HG02798 (cell line): ENCODE measurements at regions not wholly inside any gene's neighbourhood (a gene's known extent, or its start where the extent isn't known, plus 50 kb on each side); places are given as distances from the start of the nearest gene placed in this dataset.
"Not testable (repeated sequence)": the region's sequence is repeated elsewhere in the genome, so short reads cannot be mapped to it uniquely, and the experiment has no call there.

Experiments used
- ATAC-seq: cut with Tn5 transposase; IDR thresholded peaks from one replicate; pipeline ENCODE4 v1.9.1; 2021; ENCODE audit warnings: mild to moderate bottlenecking; ENCODE audit not compliant: unreplicated experiment, poor library complexity

DNA sequence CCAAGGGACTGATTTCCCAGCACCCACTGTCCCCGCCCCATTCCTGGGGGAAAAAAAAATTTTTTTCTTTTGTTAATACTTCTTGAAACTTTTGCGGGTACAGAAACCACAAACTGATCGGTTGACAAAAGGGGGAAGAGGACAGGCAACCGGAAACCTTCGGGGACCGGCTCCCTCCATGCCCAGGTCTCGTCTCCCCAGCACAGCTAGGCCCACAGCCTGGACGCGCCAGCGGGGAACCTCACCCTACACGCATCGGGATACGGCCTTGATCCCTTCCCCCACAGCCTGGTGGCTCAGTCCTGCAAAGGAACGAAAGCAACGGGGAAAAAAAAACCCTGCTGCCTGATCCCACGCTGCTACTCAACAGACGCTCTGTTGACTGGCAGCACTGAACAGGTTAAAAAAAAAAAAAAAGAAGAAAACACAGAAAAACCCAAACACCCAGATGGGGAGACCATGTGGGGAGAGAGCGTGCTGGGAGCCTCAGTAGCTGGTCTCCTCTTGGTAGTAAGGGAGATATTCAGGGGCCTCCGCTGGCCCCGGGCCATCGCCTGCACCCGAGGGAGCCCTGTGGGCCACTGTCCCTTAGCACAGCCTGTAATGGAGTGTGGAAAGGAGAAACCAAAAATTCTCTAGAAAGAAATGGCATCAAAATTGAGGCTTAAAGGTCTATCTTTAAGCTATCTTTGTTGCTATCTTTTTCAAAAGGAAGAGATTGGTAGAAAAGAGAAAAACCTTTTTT, 185.7 kb downstream of the POTEC start:
- ATAC-seq: not testable (repeated sequence)

DNA sequence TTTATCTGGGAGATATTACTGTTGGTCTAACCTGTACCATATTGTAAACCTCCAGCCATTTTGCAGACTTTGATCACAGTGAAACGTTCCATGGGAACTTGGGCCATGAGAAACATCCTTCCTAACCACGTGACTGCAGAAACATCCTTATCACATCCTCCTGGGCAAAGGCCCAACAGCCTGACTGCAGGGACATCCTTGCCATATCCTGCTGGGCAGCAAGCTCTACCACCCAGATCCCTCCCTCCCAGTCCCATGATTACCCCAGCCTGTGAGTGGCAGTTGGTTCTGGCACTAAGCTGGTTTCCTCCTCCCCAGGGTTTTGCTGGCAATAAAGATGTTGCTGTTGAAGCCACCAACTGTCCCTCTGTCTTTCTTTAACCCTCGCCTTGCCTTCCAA, 201.2 kb downstream of the POTEC start:
- ATAC-seq: not testable (repeated sequence)

DNA sequence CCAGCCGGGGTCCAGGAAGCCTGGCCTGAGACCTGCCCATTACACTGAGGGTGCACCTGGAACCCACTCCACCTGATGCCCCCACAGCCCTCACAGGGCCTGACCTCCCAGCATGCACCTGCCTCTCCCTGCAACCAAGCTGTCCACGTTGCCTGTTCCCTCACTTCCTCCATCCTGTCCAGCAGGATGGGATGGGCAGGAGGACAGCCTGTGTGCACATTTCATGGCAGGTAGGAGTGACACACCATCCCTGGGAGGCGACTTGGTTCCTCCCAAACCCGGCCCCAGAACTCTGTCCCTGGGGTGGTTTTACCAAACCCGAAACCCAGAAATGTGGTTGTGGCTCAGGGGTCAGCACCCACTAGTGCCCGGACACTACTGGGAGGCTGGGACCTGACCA, 203.8 kb upstream of the ZNF519 start:
- ATAC-seq: not testable (repeated sequence)

GRCh38 chr18:14321217-14321616, 189.0 kb upstream of the ZNF519 start:
- ATAC-seq: not testable (repeated sequence)

- not testable (repeated sequence) for ATAC-seq
Measured at GRCh38 chr18:14301255-14301654, 169.0 kb upstream of the ZNF519 start.

DNA sequence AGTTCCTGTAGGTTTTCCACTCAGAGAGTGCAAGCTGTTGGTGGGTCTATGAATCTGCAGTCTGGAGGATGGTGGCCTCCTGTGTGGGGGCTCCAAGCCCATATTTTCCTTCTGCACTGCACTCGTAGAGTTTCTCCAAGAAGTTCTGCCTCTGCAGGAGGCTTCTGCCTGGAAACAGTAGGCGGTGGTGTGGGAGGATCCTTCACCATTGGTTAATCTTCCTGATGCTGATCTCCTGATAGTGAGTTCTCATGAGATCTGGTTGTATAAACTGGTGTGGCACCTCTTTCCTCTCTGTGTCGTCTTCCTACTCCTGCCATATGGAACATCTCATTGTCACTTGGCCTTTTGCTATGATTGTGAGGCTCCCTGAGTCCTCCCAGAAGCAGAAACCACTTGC, 162.8 kb upstream of the ZNF519 start:
- ATAC-seq: not testable (repeated sequence)

GRCh38 chr18:14285053-14285452, 152.8 kb upstream of the ZNF519 start:
- no peak for ATAC-seq

GRCh38 chr18:14275391-14275790, 143.2 kb upstream of the ZNF519 start:
- ATAC-seq: not testable (repeated sequence)

DNA sequence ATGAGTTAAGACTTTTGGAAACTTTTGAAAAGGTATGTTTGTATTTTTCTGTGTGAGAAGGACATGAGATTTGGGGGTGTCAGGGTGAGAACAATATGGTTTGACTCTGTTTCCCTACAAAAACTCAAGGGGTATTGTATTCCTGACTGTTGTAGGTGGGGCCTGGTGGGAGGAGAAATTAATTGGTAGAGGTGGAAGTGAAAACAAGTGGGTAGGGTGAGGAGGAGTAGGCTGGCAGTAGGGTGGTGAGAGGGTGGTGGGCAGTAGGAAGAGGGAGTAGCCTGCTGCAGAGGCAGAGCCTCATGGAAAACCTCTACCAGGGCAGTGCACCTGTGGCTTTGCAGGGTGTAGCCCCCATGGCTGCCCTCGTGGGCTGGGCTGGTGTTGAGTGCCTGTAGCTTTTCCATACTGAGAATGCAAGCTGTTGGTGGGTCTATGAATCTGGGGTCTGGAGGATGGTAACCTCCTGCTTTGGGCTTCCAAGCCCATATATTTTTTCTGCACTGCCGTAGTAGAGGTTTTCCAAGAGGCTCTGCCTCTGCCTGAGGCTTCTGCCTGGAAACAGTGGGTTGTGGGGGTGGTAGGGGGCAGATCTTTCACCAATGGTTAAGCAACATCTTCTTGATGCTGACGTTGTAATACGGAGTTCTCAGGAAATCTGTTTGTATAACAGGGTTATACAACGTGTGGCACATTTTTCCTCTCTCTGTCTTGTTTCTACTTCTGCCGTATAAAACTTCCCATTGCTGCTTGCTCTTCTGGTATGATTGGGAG, 133.6 kb upstream of the ZNF519 start:
- ATAC-seq: not testable (repeated sequence)

DNA sequence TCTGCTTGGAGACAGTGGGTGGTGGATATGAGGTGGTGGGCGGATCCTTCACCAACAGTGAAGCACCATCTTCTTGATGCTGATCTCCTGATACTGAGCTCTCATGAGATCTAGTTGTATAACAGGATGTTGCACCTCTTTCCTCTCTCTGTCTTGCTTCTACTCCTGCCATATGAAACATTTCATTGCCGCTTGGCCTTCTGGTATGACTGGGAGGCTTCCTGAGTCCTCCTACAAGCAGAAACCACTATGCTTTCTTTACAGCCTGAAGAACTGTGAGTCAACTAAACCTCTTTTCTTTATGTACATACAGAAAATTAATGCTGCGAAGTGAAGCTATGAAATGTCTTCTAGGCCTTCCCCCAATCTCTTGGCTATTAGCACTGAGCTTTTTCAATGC, 130.6 kb upstream of the ZNF519 start:
- ATAC-seq: not testable (repeated sequence)

DNA sequence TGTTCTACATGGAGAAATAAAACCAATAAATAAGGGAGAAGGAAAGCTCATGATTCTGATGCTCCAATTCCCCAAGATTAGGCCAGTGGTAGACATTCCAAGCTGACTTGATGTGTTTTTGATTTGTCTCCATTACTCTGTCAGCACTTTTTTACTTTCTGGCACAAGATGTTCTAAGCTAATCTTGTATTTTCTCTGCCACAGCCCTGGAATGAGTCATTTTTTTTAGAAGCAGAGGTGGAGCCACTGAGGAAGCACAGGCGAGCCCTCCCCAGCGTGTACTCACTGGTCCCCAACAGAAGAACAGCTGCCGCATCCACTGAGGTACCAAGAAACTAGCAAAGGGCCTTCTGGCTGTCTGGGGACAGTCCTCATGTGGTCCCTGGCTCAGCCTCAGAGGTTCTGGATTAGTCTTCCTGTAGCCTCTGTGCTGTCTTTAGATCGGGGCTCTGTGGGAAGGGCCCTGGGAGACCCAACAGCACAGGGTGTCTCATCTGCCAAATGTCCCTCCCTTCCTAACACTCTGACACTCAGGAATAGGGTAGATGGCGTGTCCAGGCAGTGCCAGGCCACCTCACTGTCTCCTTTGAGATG, 117.9 kb upstream of the ZNF519 start:
- ATAC-seq: not testable (repeated sequence)

DNA sequence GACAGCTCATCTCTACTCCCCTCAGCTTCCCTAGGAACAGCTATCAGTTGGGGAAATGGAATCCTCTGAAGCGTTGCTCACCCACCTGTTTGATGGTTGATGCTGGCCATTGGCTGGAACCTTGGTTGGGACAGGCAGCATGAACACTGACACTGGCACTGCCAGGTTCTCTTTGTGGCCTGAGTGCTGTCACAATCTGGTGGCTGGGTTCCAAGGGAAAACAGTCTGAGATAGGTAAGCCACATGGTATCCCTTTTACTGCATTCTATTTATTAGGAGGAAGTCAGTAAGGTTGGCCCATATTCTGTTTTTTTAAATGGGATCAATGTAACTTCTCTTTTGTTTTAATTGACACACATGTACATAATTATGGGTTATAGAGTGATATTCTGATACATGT, 107.0 kb upstream of the ZNF519 start:
- ATAC-seq: not testable (repeated sequence)

GRCh38 chr18:14236356-14237048, 104.3 kb upstream of the ZNF519 start:
- ATAC-seq: not testable (repeated sequence)

DNA sequence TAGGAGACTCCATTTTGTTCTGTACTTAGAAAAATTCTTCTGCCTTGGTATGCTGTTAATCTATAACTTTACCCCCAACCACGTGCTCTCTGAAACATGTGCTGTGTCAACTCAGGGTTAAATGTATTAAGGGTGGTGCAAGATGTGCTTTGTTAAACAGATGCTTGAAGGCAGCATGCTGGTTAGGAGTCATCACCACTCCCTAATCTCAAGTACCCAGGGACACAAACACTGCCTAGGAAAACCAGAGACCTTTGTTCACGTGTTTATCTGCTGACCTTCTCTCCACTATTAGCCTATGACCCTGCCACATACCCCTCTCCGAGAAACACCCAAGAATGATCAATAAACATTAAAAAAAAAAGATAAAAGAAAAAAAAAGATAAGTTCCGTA, 93.0 kb upstream of the ZNF519 start:
- not testable (repeated sequence) for ATAC-seq

DNA sequence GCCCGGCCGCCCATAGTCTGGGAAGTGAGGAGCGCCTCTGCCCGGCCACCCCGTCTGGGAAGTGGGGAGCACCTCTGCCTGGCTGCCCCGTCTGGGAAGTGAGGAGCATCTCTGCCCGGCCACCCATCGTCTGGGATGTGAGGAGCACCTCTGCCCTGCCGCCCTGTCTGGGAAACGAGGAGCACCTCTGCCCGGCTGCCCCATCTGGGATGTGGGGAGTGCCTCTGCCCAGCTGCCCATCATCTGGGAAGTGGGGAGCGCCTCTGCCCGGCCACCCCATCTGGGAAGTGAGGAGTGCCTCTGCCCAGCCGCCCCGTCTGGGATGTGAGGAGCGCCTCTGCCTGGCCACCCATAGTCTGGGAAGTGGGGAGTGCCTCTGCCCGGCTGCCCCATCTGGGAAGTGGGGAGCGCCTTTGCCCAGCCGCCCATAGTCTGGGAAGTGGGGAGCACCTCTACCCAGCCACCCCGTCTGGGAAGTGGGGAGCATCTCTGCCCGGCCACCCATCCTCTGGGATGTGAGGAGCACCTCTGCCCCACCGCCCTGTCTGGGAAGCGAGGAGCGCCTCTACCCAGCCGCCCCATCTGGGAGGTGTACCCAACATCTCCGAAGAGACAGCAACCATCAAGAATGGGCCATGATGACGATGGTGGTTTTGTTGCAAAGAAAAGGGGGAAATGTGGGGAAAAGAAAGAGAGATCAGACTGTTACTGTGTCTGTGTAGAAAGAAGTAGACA, 92.5 kb upstream of the ZNF519 start:
- ATAC-seq: not testable (repeated sequence)

DNA sequence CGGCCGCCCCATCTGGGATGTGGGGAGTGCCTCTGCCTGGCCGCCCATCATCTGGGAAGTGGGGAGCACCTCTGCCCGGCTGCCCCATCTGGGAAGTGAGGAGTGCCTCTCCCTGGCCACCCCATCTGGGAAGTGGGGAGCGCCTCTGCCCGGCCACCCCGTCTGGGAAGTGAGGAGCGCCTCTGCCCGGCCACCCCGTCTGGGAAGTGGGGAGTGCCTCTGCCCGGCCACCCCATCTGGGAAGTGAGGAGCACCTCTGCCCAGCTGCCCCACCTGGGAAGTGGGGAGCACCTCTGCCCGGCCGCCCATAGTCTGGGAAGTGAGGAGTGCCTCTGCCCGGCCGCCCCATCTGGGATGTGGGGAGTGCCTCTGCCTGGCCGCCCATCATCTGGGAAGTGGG, 91.7 kb upstream of the ZNF519 start:
- not testable (repeated sequence) for ATAC-seq

- not testable (repeated sequence) for ATAC-seq
Measured at GRCh38 chr18:14223231-14223822, 91.1 kb upstream of the ZNF519 start.

- not testable (repeated sequence) for ATAC-seq
Measured at GRCh38 chr18:14222354-14223221, 90.4 kb upstream of the ZNF519 start.

- no peak for ATAC-seq
Measured at GRCh38 chr18:14221689-14222088, 89.5 kb upstream of the ZNF519 start.
